ENCODE measurements at regions not wholly inside any gene's neighbourhood (a gene's known extent, or its start where the extent isn't known, plus 50 kb on each side); places are given as distances from the start of the nearest gene placed in this dataset.
"Not testable (repeated sequence)": the region's sequence is repeated elsewhere in the genome, so short reads cannot be mapped to it uniquely, and the experiment has no call there.

GRCh38 chr11:86729576-86729975, 57.2 kb upstream of the ME3 start:
- TF ChIP-seq CTCF (IDR thresholded peaks at IDR 0.05; ENCODE audit: insufficient read depth, low read length); REST (IDR thresholded peaks at IDR 0.05; ENCODE audit: insufficient replicate concordance, low read depth); POLR2AphosphoS5 (IDR thresholded peaks at IDR 0.05; ENCODE audit: low read depth); GABPA (IDR thresholded peaks at IDR 0.05; ENCODE audit: low read depth); SPI1 (IDR thresholded peaks at IDR 0.05; ENCODE audit: borderline replicate concordance, low read depth): not testable (repeated sequence)
